Nephron progenitor cell (in vitro differentiated cells): ENCODE measurements at regions not wholly inside any gene's neighbourhood (a gene's known extent, or its start where the extent isn't known, plus 50 kb on each side); places are given as distances from the start of the nearest gene placed in this dataset.

Experiments used
- DNase-seq: peaks from one replicate; pipeline ENCODE4 v3.0.0; 2021
- H3K27ac Mint-ChIP-seq: 2 replicates; pipeline ENCODE4 v1.8.0; 2021; ENCODE audit warnings: mild to moderate bottlenecking, moderate library complexity, mixed read lengths
- H3K27me3 Mint-ChIP-seq: 2 replicates; pipeline ENCODE4 v1.8.0; 2021; ENCODE audit warnings: mild to moderate bottlenecking, low read depth, mixed read lengths; ENCODE audit not compliant: poor library complexity
- H3K36me3 Mint-ChIP-seq: 2 replicates; pipeline ENCODE4 v1.8.0; 2021; ENCODE audit warnings: low read depth, mixed read lengths
- H3K4me1 Mint-ChIP-seq: 2 replicates; pipeline ENCODE4 v1.8.0; 2021; ENCODE audit warnings: mixed read lengths
- H3K4me3 Mint-ChIP-seq: 2 replicates; pipeline ENCODE4 v1.8.0; 2021; ENCODE audit warnings: mild to moderate bottlenecking, moderate library complexity, mixed read lengths
- H3K9me3 Mint-ChIP-seq: 2 replicates; pipeline ENCODE4 v1.8.0; 2021; ENCODE audit warnings: mild to moderate bottlenecking, moderate library complexity, mixed read lengths
- TF ChIP-seq, protein P1 (sequence below): fragments of 200-600 bp; sonication (generic); IDR thresholded peaks from 2 replicates; pipeline ENCODE4 v1.5.0; 2021; ENCODE audit warnings: antibody characterized with exemption

DNA sequence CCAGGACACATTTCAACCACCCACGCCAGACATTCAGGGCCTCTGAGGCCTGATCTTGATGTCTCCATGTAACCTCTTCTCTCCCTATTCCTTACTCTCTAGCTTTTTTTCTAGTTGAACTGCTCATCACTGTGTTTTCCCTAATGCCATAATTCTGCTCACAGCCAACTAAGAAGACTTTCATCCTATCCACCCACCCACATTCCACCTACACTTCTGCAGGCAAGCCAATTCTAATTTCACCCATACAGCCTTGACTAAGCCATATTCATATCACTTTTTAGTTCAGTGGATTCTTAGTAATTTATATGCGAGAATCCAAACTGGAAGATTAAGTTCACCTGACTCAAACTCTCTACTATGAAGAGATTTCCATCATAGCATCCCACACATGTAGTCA, 394.4 kb downstream of the INSC start:
- Mint-ChIP-seq H3K27ac (no peak overlapping the region), H3K9me3 (no peaks in the 10 kb centered on the region), H3K27me3 (no peaks in the 10 kb centered on the region), H3K36me3 (no peaks in the 10 kb centered on the region), H3K4me1 (no peaks in the 10 kb centered on the region), H3K4me3 (no peak overlapping the region)
- no peak for DNase-seq
- TF ChIP-seq, protein P1, sequence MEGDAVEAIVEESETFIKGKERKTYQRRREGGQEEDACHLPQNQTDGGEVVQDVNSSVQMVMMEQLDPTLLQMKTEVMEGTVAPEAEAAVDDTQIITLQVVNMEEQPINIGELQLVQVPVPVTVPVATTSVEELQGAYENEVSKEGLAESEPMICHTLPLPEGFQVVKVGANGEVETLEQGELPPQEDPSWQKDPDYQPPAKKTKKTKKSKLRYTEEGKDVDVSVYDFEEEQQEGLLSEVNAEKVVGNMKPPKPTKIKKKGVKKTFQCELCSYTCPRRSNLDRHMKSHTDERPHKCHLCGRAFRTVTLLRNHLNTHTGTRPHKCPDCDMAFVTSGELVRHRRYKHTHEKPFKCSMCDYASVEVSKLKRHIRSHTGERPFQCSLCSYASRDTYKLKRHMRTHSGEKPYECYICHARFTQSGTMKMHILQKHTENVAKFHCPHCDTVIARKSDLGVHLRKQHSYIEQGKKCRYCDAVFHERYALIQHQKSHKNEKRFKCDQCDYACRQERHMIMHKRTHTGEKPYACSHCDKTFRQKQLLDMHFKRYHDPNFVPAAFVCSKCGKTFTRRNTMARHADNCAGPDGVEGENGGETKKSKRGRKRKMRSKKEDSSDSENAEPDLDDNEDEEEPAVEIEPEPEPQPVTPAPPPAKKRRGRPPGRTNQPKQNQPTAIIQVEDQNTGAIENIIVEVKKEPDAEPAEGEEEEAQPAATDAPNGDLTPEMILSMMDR: no peak

DNA sequence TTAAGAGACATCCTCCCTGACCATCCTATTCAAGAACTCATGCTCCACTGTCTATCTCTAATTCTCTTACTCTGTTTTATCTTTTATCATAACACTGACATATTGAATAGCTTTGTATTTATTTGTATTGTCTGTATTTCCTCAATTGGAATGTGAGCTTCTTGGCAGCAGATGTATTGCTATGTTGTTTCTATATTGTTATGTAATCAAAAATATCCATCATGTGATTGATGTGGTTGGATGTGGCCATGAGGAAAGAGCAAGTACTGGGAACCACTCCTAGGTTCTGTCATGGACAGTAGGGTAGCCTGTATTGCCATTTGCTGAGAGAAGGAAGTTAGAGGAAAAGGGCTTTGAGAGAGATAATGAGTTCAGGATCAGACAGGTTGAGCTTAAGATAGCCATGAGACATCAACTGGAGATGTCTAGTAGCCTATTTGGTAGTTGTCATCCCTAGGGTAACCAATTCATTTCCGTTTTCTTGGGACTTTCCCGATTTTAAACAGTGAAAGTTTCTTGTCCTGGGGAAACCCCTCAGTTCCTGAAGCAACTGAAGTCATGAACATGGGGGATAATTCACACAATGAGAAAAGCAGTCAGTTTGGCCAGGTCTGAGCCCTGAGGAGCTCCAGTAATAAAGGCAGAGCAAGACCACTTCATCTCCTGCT, 404.5 kb downstream of the INSC start:
- TF ChIP-seq, protein P1: no peak
- H3K27me3 Mint-ChIP-seq: no peaks in the 10 kb centered on the region
- peaks cover 26% of the 10 kb centered on the region for H3K9me3 Mint-ChIP-seq
- no peak for DNase-seq
- H3K4me1 Mint-ChIP-seq: peaks cover 22% of the 10 kb centered on the region
- H3K36me3 Mint-ChIP-seq: no peaks in the 10 kb centered on the region
- no peak overlapping the region for H3K27ac Mint-ChIP-seq
- H3K4me3 Mint-ChIP-seq: no peak overlapping the region

DNA sequence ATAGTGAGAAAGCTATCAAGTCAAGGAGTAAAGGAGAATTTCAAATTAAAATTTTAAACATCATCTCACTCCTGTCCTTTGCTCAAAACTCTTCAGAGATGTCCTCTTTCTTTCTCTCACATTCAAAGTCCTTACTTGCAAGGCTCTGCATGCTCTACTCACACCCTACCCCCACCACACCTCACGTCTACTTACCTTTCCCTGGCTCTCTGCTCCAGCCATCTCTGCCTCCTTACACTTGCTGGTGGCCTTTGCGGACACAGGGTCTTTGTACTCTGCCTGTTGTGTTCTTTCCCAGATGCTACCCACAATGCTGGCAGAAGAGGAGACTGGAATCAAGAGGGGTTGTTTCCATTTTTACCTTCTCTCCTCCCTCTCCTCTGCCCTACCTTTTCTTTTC, 405.2 kb downstream of the INSC start:
- TF ChIP-seq, protein P1: no peak
- Mint-ChIP-seq H3K9me3 (peaks cover 29% of the 10 kb centered on the region), H3K36me3 (no peaks in the 10 kb centered on the region), H3K4me3 (no peak overlapping the region), H3K27ac (no peak overlapping the region), H3K27me3 (no peaks in the 10 kb centered on the region), H3K4me1 (peaks cover 25% of the 10 kb centered on the region)
- no peak for DNase-seq

DNA sequence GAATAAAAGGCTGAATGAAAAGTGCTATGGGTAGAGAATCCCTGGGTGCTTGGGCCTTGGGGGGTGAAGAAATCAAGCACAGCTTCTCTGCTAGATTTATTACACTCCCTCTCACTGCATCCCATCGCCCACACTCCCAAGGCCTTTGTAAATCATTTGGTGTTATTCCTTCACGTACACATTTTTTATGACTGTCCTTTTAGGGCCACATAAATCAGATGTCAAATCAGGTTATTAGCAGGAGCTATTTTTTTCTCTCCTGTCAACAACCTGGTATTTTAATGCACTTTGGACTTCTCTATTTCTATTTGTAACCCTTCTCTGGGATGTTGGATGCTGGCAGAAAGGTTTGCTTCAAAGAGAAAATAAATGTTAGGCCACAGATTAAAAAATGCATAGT, 408.8 kb downstream of the INSC start:
- peaks cover 4% of the 10 kb centered on the region for H3K27me3 Mint-ChIP-seq
- TF ChIP-seq, protein P1: no peak
- peak; percentile 3 for DNase-seq
- peaks cover 18% of the 10 kb centered on the region for H3K4me1 Mint-ChIP-seq
- peaks cover 54% of the 10 kb centered on the region for H3K9me3 Mint-ChIP-seq
- H3K27ac Mint-ChIP-seq: no peak overlapping the region
- H3K4me3 Mint-ChIP-seq: no peak overlapping the region
- H3K36me3 Mint-ChIP-seq: peaks cover 14% of the 10 kb centered on the region

DNA sequence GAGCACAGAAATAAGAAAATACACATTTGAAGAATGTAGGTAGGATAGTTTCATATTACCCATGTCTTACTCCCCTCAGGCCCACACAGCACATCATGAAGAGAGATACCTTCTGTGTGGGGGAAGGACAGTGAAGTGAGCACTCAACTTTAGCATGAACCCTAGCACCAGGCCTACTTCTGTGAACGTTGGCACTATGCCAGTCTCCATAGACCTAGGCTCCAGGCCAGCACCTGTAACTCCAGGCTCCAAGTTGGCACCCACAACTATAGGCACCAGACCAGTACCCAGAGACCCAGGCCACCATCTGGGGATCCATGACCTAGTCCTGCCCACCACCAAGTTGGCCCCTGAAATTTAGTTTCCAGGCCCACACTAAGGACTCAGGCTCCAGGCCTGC, 410.9 kb downstream of the INSC start:
- Mint-ChIP-seq H3K4me3 (no peak overlapping the region), H3K9me3 (peaks cover 64% of the 10 kb centered on the region), H3K36me3 (peaks cover 14% of the 10 kb centered on the region), H3K27me3 (peaks cover 4% of the 10 kb centered on the region), H3K4me1 (peaks cover 18% of the 10 kb centered on the region), H3K27ac (no peak overlapping the region)
- DNase-seq: no peak
- TF ChIP-seq, protein P1: no peak

DNA sequence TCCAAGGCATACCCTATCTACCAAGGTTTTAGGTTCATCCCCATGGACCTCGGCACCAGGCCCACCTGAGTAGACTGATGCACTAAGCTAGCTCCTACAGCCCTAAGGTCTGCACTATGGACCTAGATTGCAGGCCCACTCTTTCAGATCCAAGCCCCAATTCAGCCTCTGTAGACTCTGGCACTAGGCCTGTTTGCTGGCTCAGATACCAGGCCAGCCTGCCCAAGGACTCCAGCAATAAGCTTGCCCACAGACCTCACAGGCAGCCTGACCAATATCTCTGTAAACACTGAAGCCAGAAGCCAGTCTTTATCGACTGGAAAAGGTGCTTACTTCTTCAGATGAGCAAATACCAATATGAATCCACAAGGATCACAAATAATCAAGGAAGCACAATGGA, 411.3 kb downstream of the INSC start:
- Mint-ChIP-seq H3K27me3 (peaks cover 4% of the 10 kb centered on the region), H3K36me3 (peaks cover 14% of the 10 kb centered on the region), H3K27ac (no peak overlapping the region), H3K4me1 (peaks cover 18% of the 10 kb centered on the region), H3K4me3 (no peak overlapping the region), H3K9me3 (peaks cover 60% of the 10 kb centered on the region)
- no peak for DNase-seq
- TF ChIP-seq, protein P1: no peak
